DND-41 (cell line): ENCODE measurements at regions not wholly inside any gene's neighbourhood (a gene's known extent, or its start where the extent isn't known, plus 50 kb on each side); places are given as distances from the start of the nearest gene placed in this dataset.

Experiments used
- ATAC-seq: fragments of 200-7000 bp; cut with Tn5 transposase; 3 replicates; pipeline ENCODE4 v1.9.1; 2021; ENCODE audit warnings: low read depth; ENCODE audit not compliant: insufficient read depth
- DNase-seq: peaks from one replicate; pipeline ENCODE4 v3.0.0-alpha.2; 2020
- H2AFZ ChIP-seq: 2 replicates; pipeline ENCODE4 v1.6.0; 2012; ENCODE audit warnings: low read depth, low read length
- H3K27ac ChIP-seq: 2 replicates; pipeline ENCODE4 v1.5.1; 2012; ENCODE audit warnings: low read length, inconsistent platforms
- H3K27me3 ChIP-seq: fragments of 200-600 bp; sonication (generic); 2 replicates; pipeline ENCODE4 v1.6.0; 2012; ENCODE audit warnings: low read length, mild to moderate bottlenecking, inconsistent platforms; ENCODE audit not compliant: insufficient read depth, poor library complexity
- H3K36me3 ChIP-seq: 2 replicates; pipeline ENCODE4 v1.5.1; 2012; ENCODE audit warnings: low read length, inconsistent platforms; ENCODE audit not compliant: insufficient read depth
- H3K4me1 ChIP-seq: 2 replicates; pipeline ENCODE4 v1.5.1; 2012; ENCODE audit warnings: mild to moderate bottlenecking, low read length; ENCODE audit not compliant: insufficient read depth
- H3K4me2 ChIP-seq: 2 replicates; pipeline ENCODE4 v1.6.0; 2012; ENCODE audit warnings: mild to moderate bottlenecking, moderate library complexity, low read length, inconsistent platforms; ENCODE audit not compliant: insufficient read depth
- H3K4me3 ChIP-seq, 2 experiments: fragments of 200-600 bp in 1 of 2; shearing (Covaris generic) in 1 of 2; 2 replicates each; pipeline ENCODE4 v1.5.1; 2012 to 2016; ENCODE audit warnings: inconsistent platforms in 2 of 2, low read length in 2 of 2, mild to moderate bottlenecking in 2 of 2, low read depth in 1 of 2, moderate library complexity in 1 of 2
- H3K79me2 ChIP-seq: 2 replicates; pipeline ENCODE4 v1.6.0; 2012; ENCODE audit warnings: low read length, inconsistent platforms; ENCODE audit not compliant: insufficient read depth
- H3K9ac ChIP-seq: 2 replicates; pipeline ENCODE4 v1.6.0; 2012; ENCODE audit warnings: low read depth, mild to moderate bottlenecking, inconsistent platforms, low read length, moderate library complexity
- H3K9me3 ChIP-seq: 2 replicates; pipeline ENCODE4 v1.5.1; 2012; ENCODE audit warnings: low read length, moderate library complexity, mild to moderate bottlenecking, inconsistent platforms; ENCODE audit not compliant: insufficient read depth, severe bottlenecking
- H4K20me1 ChIP-seq: 2 replicates; pipeline ENCODE4 v1.6.0; 2012; ENCODE audit warnings: low read length; ENCODE audit not compliant: insufficient read depth
- EZH2 ChIP-seq: IDR thresholded peaks from 3 replicates; pipeline ENCODE4 v1.6.1; 2012; ENCODE audit warnings: borderline replicate concordance, low read depth, mild to moderate bottlenecking, moderate library complexity, low read length, inconsistent platforms; ENCODE audit not compliant: severe bottlenecking
- TF ChIP-seq, protein P1 (sequence below): IDR thresholded peaks from 2 replicates; pipeline ENCODE4 v1.5.1; 2012; ENCODE audit warnings: borderline replicate concordance, low read length, moderate library complexity, mild to moderate bottlenecking; ENCODE audit not compliant: poor library complexity, severe bottlenecking; ENCODE audit errors: extremely low read depth

- Histone ChIP-seq H3K27me3 (no peaks in the 10 kb centered on the region), H3K4me1 (no peaks in the 10 kb centered on the region), H3K9me3 (no peaks in the 10 kb centered on the region), H3K79me2 (no peaks in the 10 kb centered on the region), H3K9ac (no peak overlapping the region), H2AFZ (no peak overlapping the region), H3K36me3 (no peaks in the 10 kb centered on the region), H3K4me3 (no peak overlapping the region), H3K4me2 (no peak overlapping the region), H4K20me1 (no peaks in the 10 kb centered on the region), H3K27ac (no peak overlapping the region)
- TF ChIP-seq, protein P1, sequence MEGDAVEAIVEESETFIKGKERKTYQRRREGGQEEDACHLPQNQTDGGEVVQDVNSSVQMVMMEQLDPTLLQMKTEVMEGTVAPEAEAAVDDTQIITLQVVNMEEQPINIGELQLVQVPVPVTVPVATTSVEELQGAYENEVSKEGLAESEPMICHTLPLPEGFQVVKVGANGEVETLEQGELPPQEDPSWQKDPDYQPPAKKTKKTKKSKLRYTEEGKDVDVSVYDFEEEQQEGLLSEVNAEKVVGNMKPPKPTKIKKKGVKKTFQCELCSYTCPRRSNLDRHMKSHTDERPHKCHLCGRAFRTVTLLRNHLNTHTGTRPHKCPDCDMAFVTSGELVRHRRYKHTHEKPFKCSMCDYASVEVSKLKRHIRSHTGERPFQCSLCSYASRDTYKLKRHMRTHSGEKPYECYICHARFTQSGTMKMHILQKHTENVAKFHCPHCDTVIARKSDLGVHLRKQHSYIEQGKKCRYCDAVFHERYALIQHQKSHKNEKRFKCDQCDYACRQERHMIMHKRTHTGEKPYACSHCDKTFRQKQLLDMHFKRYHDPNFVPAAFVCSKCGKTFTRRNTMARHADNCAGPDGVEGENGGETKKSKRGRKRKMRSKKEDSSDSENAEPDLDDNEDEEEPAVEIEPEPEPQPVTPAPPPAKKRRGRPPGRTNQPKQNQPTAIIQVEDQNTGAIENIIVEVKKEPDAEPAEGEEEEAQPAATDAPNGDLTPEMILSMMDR: no peak
- no peak for TF ChIP-seq EZH2
- DNase-seq (no peak), ATAC-seq (no peak)
These were observed 111.1 kb upstream of the JADE1 start for GRCh38 chr4:128698386-128698785.

- Histone ChIP-seq H3K36me3 (no peaks in the 10 kb centered on the region), H2AFZ (no peak overlapping the region)
- TF ChIP-seq, protein P1: no peak
- no peak for TF ChIP-seq EZH2
These were observed 112.2 kb upstream of the JADE1 start for GRCh38 chr4:128697323-128697722.

DNA sequence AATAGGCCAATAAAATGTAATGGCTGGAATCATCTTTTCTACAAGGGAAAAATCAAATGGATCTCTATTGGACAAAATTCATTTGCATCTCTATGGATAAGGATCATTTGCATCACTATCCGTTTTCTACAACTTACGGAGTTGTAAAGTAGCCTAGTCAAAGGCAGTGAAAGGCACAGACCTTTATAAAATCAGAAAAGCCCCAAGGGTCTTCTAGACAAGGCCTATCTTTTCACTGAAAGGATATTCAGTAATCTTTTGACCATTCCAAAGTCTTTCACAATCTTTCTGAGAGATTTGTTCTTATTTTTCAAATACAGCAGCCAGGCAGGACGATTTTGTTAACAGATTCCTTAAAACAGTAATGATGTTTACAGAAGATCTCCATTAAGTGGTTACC, 119.5 kb upstream of the JADE1 start:
- no peak for DNase-seq
- Histone ChIP-seq H2AFZ (no peak overlapping the region), H3K27me3 (no peaks in the 10 kb centered on the region), H3K9ac (no peak overlapping the region), H3K4me3 (no peak overlapping the region), H3K27ac (no peak overlapping the region), H3K4me1 (no peaks in the 10 kb centered on the region), H3K9me3 (no peaks in the 10 kb centered on the region), H3K79me2 (no peaks in the 10 kb centered on the region), H4K20me1 (no peaks in the 10 kb centered on the region), H3K36me3 (no peaks in the 10 kb centered on the region), H3K4me2 (no peak overlapping the region)
- no peak for ATAC-seq
- TF ChIP-seq, protein P1: no peak
- TF ChIP-seq EZH2: no peak

More at GRCh38 chr4:128697323-128697722, 112.2 kb upstream of the JADE1 start:
- Histone ChIP-seq H3K4me1 (no peaks in the 10 kb centered on the region), H3K9ac (no peak overlapping the region), H3K27ac (no peak overlapping the region), H3K79me2 (no peaks in the 10 kb centered on the region), H4K20me1 (no peaks in the 10 kb centered on the region), H3K4me2 (no peak overlapping the region), H3K4me3 (no peak overlapping the region), H3K27me3 (no peaks in the 10 kb centered on the region), H3K9me3 (no peaks in the 10 kb centered on the region)
- DNase-seq (no peak), ATAC-seq (no peak)

GRCh38 chr4:128688846-128689437, 120.6 kb upstream of the JADE1 start:
- Histone ChIP-seq H3K4me1 (no peaks in the 10 kb centered on the region), H3K79me2 (no peaks in the 10 kb centered on the region), H3K27ac (no peak overlapping the region), H3K4me2 (no peak overlapping the region), H3K4me3 (no peak overlapping the region), H3K36me3 (no peaks in the 10 kb centered on the region), H3K9me3 (no peaks in the 10 kb centered on the region), H3K9ac (no peak overlapping the region), H3K27me3 (no peaks in the 10 kb centered on the region), H2AFZ (no peak overlapping the region), H4K20me1 (no peaks in the 10 kb centered on the region)
- TF ChIP-seq, protein P1: no peak
- no peak for TF ChIP-seq EZH2
- no peak for ATAC-seq
- no peak for DNase-seq
